T-helper 2 cell treated with Interferon-gamma antibody and Interleukin-4, amounts not matched to agents 5 μg/mL and 100 μg/mL, for 36 hours (primary cell): ENCODE measurements at regions not wholly inside any gene's neighbourhood (a gene's known extent, or its start where the extent isn't known, plus 50 kb on each side); places are given as distances from the start of the nearest gene placed in this dataset.
"Not testable (repeated sequence)": the region's sequence is repeated elsewhere in the genome, so short reads cannot be mapped to it uniquely, and the experiment has no call there.

ENCODE experiments used
- DNase-seq: peaks from one replicate; pipeline ENCODE4 v3.0.0; 2021; ENCODE audit warnings: low spot score
- H3K27ac Mint-ChIP-seq: one replicate; pipeline ENCODE4 v1.8.0; 2021; ENCODE audit warnings: mild to moderate bottlenecking, mixed read lengths
- H3K27me3 Mint-ChIP-seq: one replicate; pipeline ENCODE4 v1.8.0; 2021; ENCODE audit warnings: low read depth, mixed read lengths
- H3K36me3 Mint-ChIP-seq: one replicate; pipeline ENCODE4 v1.8.0; 2021; ENCODE audit warnings: low read depth, mixed read lengths
- H3K4me1 Mint-ChIP-seq: one replicate; pipeline ENCODE4 v1.8.0; 2021; ENCODE audit warnings: low read depth, mixed read lengths
- H3K4me3 Mint-ChIP-seq: one replicate; pipeline ENCODE4 v1.8.0; 2022; ENCODE audit warnings: mild to moderate bottlenecking, moderate library complexity, mixed read lengths
- H3K9me3 Mint-ChIP-seq: one replicate; pipeline ENCODE4 v1.8.0; 2021; ENCODE audit warnings: mixed read lengths

DNA sequence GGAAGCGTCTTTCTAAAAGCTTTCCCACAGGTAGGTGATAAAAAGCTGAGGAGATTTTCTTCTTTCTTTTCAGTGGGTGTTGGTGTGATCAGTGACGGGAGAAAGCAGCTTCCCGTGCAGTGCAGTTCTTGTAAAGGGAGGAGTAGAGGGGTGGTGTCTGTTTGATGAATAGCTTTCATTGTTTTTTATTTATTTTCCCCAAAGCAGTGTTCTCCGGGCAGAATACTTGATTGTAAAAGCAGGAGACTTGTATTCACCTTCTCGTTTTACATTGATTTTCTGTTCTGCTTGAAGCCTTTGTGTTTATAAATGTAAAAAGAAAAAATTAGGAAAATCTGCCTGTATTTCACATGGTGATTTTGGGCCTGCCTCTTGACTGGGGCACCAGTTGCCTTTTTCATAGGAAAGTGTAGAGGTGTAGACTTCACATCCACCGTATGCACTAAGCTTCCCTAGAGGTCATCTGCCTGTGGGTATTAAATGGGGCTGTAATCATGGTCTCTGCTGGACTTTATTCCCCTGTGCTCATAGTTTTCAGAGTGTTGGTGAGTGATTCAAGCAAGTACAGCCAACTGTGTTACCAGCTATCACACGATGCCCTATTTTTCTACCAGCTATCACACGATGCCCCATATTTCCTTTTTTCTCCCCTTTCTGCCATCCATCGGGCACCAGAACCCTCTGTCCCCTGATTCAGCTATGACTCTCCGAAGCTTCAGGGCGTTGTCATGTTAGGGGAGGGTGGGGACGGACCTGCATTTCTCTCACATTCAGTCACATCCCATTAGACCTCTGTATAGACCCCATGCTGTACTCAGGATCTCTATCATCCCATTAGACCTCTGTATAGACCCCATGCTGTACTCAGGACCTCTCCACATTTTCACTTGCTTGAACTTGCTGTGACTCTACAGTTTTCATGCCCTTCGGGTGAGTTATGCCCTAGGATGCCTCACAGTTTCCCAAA lies 526.5 kb downstream of the TRIML1 start:
- Mint-ChIP-seq H3K9me3 (peaks cover 50% of the 10 kb centered on the region), H3K27me3 (no peaks in the 10 kb centered on the region), H3K4me1 (no peaks in the 10 kb centered on the region), H3K36me3 (no peaks in the 10 kb centered on the region), H3K27ac (no peak overlapping the region), H3K4me3 (no peak overlapping the region)
- DNase-seq: no peak

GRCh38 chr4:188678691-188679090 lies 539.5 kb downstream of the TRIML1 start:
- H3K4me1 Mint-ChIP-seq, H3K27ac Mint-ChIP-seq, H3K4me3 Mint-ChIP-seq, H3K27me3 Mint-ChIP-seq, DNase-seq, H3K36me3 Mint-ChIP-seq: not testable (repeated sequence)
- peaks cover 48% of the 10 kb centered on the region for H3K9me3 Mint-ChIP-seq

GRCh38 chr4:188680004-188680666 lies 540.9 kb downstream of the TRIML1 start:
- Mint-ChIP-seq H3K27me3 (no peaks in the 10 kb centered on the region), H3K27ac (no peak overlapping the region), H3K4me1 (no peaks in the 10 kb centered on the region), H3K4me3 (no peak overlapping the region), H3K36me3 (no peaks in the 10 kb centered on the region), H3K9me3 (peaks cover 37% of the 10 kb centered on the region)
- no peak for DNase-seq

- H3K4me3 Mint-ChIP-seq: no peak overlapping the region
- no peaks in the 10 kb centered on the region for H3K36me3 Mint-ChIP-seq
- no peaks in the 10 kb centered on the region for H3K27me3 Mint-ChIP-seq
- H3K27ac Mint-ChIP-seq: no peak overlapping the region
- no peak for DNase-seq
- no peaks in the 10 kb centered on the region for H3K4me1 Mint-ChIP-seq
- H3K9me3 Mint-ChIP-seq: peaks cover 34% of the 10 kb centered on the region
Measured at GRCh38 chr4:188680667-188681063, 541.4 kb downstream of the TRIML1 start.

DNA sequence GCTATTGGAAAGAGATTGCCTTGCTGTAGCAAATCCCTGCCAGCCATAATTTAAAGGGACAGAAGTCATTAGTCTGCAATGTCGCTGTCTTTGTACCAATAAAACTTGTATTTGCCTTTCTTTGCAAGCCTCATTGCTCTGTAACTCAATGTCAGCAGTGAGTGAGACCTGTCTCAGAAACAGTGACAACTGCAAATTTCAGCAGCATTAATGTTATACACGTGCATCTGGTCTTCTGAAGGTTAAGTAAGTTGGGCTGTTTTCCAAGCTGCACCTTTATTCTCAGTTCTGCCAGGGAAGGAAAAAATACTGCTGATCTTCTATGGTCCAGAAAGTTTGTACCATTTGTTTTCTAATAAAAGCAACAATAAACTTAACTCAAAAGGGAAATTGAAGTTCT lies 543.1 kb downstream of the TRIML1 start:
- H3K36me3 Mint-ChIP-seq: no peaks in the 10 kb centered on the region
- H3K27ac Mint-ChIP-seq: no peak overlapping the region
- H3K27me3 Mint-ChIP-seq: no peaks in the 10 kb centered on the region
- H3K9me3 Mint-ChIP-seq: peaks cover 32% of the 10 kb centered on the region
- no peak overlapping the region for H3K4me3 Mint-ChIP-seq
- DNase-seq: no peak
- H3K4me1 Mint-ChIP-seq: no peaks in the 10 kb centered on the region

DNA sequence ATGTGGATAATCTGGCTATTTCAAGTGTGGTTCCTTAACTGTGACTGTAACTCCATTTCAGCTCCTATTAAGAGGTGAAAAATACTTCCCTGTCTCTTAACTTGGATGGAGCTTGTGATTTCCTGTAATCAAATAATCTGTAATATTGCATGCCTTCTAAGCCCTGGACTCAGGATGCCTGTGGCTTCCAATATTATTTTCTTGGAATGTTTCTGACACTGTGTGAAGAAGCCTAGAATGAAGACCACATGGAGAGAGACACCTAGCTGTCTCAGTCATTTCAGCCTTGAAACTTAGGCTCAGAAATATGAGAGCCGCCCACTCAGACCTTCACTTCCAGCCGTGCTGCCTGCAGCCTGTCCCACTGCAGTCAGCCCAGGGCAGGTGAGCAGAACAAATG lies 544.3 kb downstream of the TRIML1 start:
- H3K4me1 Mint-ChIP-seq: no peaks in the 10 kb centered on the region
- no peak overlapping the region for H3K4me3 Mint-ChIP-seq
- H3K27ac Mint-ChIP-seq: no peak overlapping the region
- H3K9me3 Mint-ChIP-seq: peaks cover 33% of the 10 kb centered on the region
- no peaks in the 10 kb centered on the region for H3K36me3 Mint-ChIP-seq
- DNase-seq: no peak
- no peaks in the 10 kb centered on the region for H3K27me3 Mint-ChIP-seq

DNA sequence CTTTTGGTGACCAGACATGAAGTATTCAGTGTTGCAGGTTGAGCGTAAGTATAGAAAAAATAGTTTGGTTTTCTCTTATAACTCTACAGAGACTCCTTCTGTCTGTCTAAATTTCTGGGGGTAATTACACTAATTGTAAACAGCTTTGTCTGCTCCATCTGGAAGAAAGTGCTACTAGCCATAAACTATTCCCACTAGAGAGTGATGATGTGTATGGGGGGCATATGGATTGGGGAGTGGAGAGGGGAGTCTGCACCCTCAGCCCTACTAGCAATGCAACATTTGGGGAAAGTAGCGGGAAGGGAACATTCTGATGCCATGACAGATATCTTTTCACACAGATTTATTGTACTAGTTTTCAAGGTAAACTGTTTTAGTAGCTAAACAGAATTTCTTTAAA lies 549.7 kb downstream of the TRIML1 start:
- H3K4me3 Mint-ChIP-seq: no peak overlapping the region
- H3K9me3 Mint-ChIP-seq: peaks cover 28% of the 10 kb centered on the region
- DNase-seq: no peak
- no peaks in the 10 kb centered on the region for H3K36me3 Mint-ChIP-seq
- H3K27ac Mint-ChIP-seq: no peak overlapping the region
- no peaks in the 10 kb centered on the region for H3K4me1 Mint-ChIP-seq
- H3K27me3 Mint-ChIP-seq: no peaks in the 10 kb centered on the region

DNA sequence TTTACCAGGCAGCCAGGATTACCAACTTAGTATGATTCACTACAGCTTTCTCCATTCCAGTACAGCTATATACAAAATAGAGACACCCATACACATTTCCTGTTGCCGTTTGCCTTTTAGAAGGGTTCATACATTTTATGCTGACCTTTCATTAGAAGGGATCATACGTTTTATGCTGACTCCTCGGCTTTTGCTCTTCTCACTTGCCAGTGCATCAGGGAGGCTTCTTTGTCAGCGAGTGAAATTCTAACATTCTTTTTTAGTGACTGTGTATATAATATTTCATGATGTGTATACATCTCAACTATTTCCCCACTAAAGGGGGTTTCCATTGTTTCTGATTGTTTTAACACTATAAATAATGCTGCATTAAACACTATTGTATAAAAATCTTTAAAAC lies 552.6 kb downstream of the TRIML1 start:
- DNase-seq: no peak
- Mint-ChIP-seq H3K27me3 (no peaks in the 10 kb centered on the region), H3K4me3 (no peak overlapping the region), H3K36me3 (no peaks in the 10 kb centered on the region), H3K9me3 (peaks cover 26% of the 10 kb centered on the region), H3K27ac (no peak overlapping the region), H3K4me1 (no peaks in the 10 kb centered on the region)

DNA sequence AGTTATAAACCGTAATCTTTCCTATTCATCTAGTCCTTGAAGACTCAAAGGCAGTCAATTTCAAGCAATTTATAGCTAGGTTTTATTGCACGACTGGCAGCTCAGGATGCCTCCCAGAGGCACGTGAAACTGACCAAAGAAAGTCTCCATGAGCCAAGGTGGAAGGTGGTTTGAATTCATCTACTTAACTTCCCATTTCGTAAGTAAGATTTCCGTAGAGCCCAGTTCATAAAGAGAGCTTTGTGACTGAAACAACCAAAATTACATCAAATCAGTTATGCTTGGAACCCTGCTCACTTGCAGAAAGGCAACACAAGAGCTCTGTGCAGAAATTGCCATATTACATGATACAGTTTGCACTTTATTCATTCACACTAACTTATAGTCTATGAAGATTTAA lies 556.0 kb downstream of the TRIML1 start:
- H3K4me1 Mint-ChIP-seq: no peaks in the 10 kb centered on the region
- peaks cover 10% of the 10 kb centered on the region for H3K9me3 Mint-ChIP-seq
- H3K27ac Mint-ChIP-seq: no peak overlapping the region
- H3K4me3 Mint-ChIP-seq: no peak overlapping the region
- no peaks in the 10 kb centered on the region for H3K27me3 Mint-ChIP-seq
- no peaks in the 10 kb centered on the region for H3K36me3 Mint-ChIP-seq
- DNase-seq: no peak

DNA sequence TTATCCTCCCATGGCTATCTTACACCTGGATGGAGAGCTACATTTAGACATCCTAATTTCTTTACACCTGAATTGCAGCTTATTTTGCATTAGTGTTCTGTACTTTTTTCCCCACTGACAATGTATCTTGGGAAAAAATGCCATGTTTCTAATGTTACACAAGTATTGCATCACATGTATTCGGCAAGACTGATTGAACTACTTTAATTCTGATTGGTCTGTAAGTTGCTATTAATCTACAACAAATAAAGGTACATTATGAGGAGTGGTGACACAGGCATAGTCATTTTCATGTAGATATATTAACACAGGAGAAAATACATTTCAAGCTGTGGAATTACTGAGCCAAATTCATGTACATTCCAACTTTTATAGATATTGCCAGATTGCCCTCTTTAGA lies 558.0 kb downstream of the TRIML1 start:
- Mint-ChIP-seq H3K4me1 (no peaks in the 10 kb centered on the region), H3K27ac (no peak overlapping the region), H3K36me3 (no peaks in the 10 kb centered on the region), H3K4me3 (no peak overlapping the region), H3K9me3 (peaks cover 18% of the 10 kb centered on the region), H3K27me3 (no peaks in the 10 kb centered on the region)
- DNase-seq: no peak

DNA sequence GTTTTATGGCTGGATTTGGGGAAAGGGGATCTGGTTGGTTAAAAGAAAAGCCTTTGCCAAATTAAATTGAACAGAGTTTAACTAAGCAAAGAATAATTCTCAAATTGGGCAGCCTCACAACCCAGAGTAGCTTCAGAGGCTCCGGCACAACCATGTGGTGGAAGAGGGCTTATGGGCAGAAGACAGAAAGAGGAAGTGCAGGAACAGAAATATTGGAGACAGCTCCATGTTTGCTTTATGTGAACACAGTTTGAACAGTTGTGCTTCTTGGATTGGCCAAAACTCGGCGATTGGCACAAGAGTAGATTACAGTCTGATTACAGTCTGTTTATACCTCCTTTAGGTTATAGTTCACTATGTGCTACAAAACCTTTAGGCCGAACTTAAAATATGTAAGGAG lies 562.7 kb downstream of the TRIML1 start:
- H3K4me3 Mint-ChIP-seq: no peak overlapping the region
- H3K9me3 Mint-ChIP-seq: peaks cover 22% of the 10 kb centered on the region
- H3K27ac Mint-ChIP-seq: no peak overlapping the region
- DNase-seq: no peak
- H3K4me1 Mint-ChIP-seq: no peaks in the 10 kb centered on the region
- no peaks in the 10 kb centered on the region for H3K36me3 Mint-ChIP-seq
- H3K27me3 Mint-ChIP-seq: no peaks in the 10 kb centered on the region

DNA sequence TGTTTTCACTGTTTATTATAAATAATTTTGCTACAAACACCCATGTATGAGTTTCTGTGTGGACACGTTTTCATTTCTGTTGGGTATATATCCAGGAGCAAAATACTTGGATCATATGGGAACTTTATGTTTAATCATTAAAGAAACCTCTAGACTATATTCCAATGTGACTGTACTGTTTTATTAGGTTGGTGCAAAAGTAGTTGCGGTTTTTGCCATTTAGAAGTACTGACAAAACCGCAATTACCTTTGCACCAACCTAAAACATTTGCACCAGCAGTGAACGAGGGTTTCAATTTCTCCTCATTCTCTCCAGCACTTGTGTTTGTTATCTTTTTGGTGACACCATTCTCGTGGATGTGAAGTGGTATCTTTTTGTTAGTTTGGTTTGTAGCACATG lies 565.0 kb downstream of the TRIML1 start:
- no peaks in the 10 kb centered on the region for H3K27me3 Mint-ChIP-seq
- no peak overlapping the region for H3K27ac Mint-ChIP-seq
- H3K4me3 Mint-ChIP-seq: no peak overlapping the region
- no peaks in the 10 kb centered on the region for H3K36me3 Mint-ChIP-seq
- no peak for DNase-seq
- peaks cover 27% of the 10 kb centered on the region for H3K9me3 Mint-ChIP-seq
- H3K4me1 Mint-ChIP-seq: no peaks in the 10 kb centered on the region

GRCh38 chr4:188707036-188707435 lies 567.8 kb downstream of the TRIML1 start:
- Mint-ChIP-seq H3K4me3 (no peak overlapping the region), H3K9me3 (peaks cover 24% of the 10 kb centered on the region), H3K27me3 (no peaks in the 10 kb centered on the region), H3K36me3 (no peaks in the 10 kb centered on the region), H3K4me1 (no peaks in the 10 kb centered on the region), H3K27ac (no peak overlapping the region)
- no peak for DNase-seq

- Mint-ChIP-seq H3K4me3 (no peak overlapping the region), H3K4me1 (no peaks in the 10 kb centered on the region), H3K27ac (no peak overlapping the region), H3K9me3 (peaks cover 26% of the 10 kb centered on the region), H3K27me3 (no peaks in the 10 kb centered on the region), H3K36me3 (no peaks in the 10 kb centered on the region)
- no peak for DNase-seq
Measured at GRCh38 chr4:188714501-188714900, 575.3 kb downstream of the TRIML1 start.
